Pancreas (tissue), 10 donors: ENCODE measurements at regions not wholly inside any gene's neighbourhood (a gene's known extent, or its start where the extent isn't known, plus 50 kb on each side); places are given as distances from the start of the nearest gene placed in this dataset.

Source experiments
- ATAC-seq, 4 donors: fragments of 200-7000 bp; cut with Tn5 transposase; one replicate each; pipeline versions ENCODE4 v1.8.0 to v1.9.1; 2020; ENCODE audit warnings: mild to moderate bottlenecking in 4 of 4, moderate library complexity in 4 of 4
- DNase-seq, 6 donors: peaks; one replicate each; pipeline ENCODE4 v3.0.0-alpha.2; 2020
- FAIRE-seq: peaks from 2 replicates; lab custom pipeline; 2012; peaks lifted over from hg19 to GRCh38; lab: Jason Lieb, UNC
- H3K27ac ChIP-seq, 4 donors: fragments of 200-600 bp; sonication (generic); 1 replicate in 3 of 4; 2 replicates in 1 of 4; pipeline versions ENCODE4 v1.5.0 to v1.8.0; 2020
- H3K27me3 ChIP-seq, 4 donors: fragments of 200-600 bp; one replicate each; pipeline ENCODE4 v1.8.0; 2021
- H3K36me3 ChIP-seq, 3 donors: fragments of 200-600 bp; sonication (generic) in 1 of 3; one replicate each; pipeline versions ENCODE4 v1.5.0 to v1.8.0; 2020 to 2021
- H3K4me1 ChIP-seq, 3 donors: fragments of 200-600 bp; one replicate each; pipeline ENCODE4 v1.8.0; 2021
- H3K4me3 ChIP-seq, 4 donors: fragments of 200-600 bp; sonication (generic) in 2 of 4; one replicate each; pipeline versions ENCODE4 v1.5.0 to v1.8.0; 2020 to 2021
- H3K9me3 ChIP-seq, 4 donors: fragments of 200-600 bp; one replicate each; pipeline ENCODE4 v1.8.0; 2021
- CTCF ChIP-seq, 4 donors: fragments of 200-600 bp; sonication (generic) in 3 of 4; IDR thresholded peaks; one replicate each; pipeline versions ENCODE4 v1.5.0 to v1.8.0; 2021; ENCODE audit warnings: antibody characterized with exemption in 4 of 4
- WGBS, 2 donors: extraction: QIAGEN DNeasy Blood & Tissue Kit; methylation state at CpG; one replicate each; pipeline ENCODE4 v1.1.7; 2013; 5-methylcytosine and 5-hydroxymethylcytosine counted together
- intact Hi-C, 3 donors: fragments of 100-400 bp; cut with DNase I; formaldehyde crosslinking; loops; one replicate each; pipeline versions ENCODE4 v1.11.1 to v1.14.2; 2022
- donor health status: healthy with polysubstance abuse.
- donor health status: DM: no; HTN: no; CAD: no; lungs with moderate emphysema.
- donor health status: DM: no; HTN: no; CAD: no.
- donor health status: control.
- donor health status: control.
- donor health status: Bipolar disorder and iron deficiency.
- donor health status: DM: yes; HTN: yes; CAD: no.
- donor health status: DM: no; HTN: no; CAD: no.
- donor health status: DM: no; HTN: no; CAD: no.
- donor health status: DM: yes; HTN: yes; CAD: no.

GRCh38 chr6:54020334-54020733 lies 90.9 kb upstream of the MLIP start:
- Histone ChIP-seq H3K9me3 (no peaks in the 10 kb centered on the region), H3K4me3 (no peak overlapping the region), H3K36me3 (no peaks in the 10 kb centered on the region), H3K4me1 (no peaks in the 10 kb centered on the region), H3K27ac (no peak overlapping the region), H3K27me3 (no peaks in the 10 kb centered on the region)
- whole genome bisulfite sequencing, 2 donors, result 73 to 77% methylated on average over 3 of the region's 3 CpGs
- intact Hi-C loops, result no loop called here
- DNase-seq, result no peak
- TF ChIP-seq CTCF (IDR thresholded peaks at IDR 0.05), result no peak
- no peak for FAIRE-seq
- no peak for ATAC-seq

GRCh38 chr6:54026652-54027400 lies 84.4 kb upstream of the MLIP start:
- H3K4me3 ChIP-seq, result no peak overlapping the region
- no peaks in the 10 kb centered on the region for H3K4me1 ChIP-seq
- no peak overlapping the region for H3K27ac ChIP-seq
- no peak for FAIRE-seq
- intact Hi-C loops, result no loop called here
- TF ChIP-seq CTCF (IDR thresholded peaks at IDR 0.05), result no peak
- DNase-seq, result no peak
- no peaks in the 10 kb centered on the region for H3K36me3 ChIP-seq
- H3K27me3 ChIP-seq, result no peaks in the 10 kb centered on the region
- ATAC-seq, result no peak
- no peaks in the 10 kb centered on the region for H3K9me3 ChIP-seq

GRCh38 chr6:54028170-54028569 lies 83.1 kb upstream of the MLIP start:
- Histone ChIP-seq H3K4me1 (no peaks in the 10 kb centered on the region), H3K36me3 (no peaks in the 10 kb centered on the region), H3K27me3 (no peaks in the 10 kb centered on the region), H3K9me3 (no peaks in the 10 kb centered on the region), H3K4me3 (no peak overlapping the region), H3K27ac (no peak overlapping the region)
- WGBS, 2 donors, result 73 to 80% methylated on average over 3 of the region's 3 CpGs
- no peak for DNase-seq
- no peak for FAIRE-seq
- intact Hi-C loops, result no loop called here
- ATAC-seq, result no peak
- TF ChIP-seq CTCF (IDR thresholded peaks at IDR 0.05), result no peak

- 76% methylated on average over 3 of the region's 3 CpGs for WGBS, 2 donors
These were observed 82.1 kb upstream of the MLIP start for GRCh38 chr6:54029187-54029586.

More at GRCh38 chr6:54029187-54029586, 82.1 kb upstream of the MLIP start:
- no peaks in the 10 kb centered on the region for H3K27me3 ChIP-seq
- no peak for ATAC-seq
- intact Hi-C loops, result no loop called here
- no peak for DNase-seq
- no peaks in the 10 kb centered on the region for H3K4me1 ChIP-seq
- no peak overlapping the region for H3K4me3 ChIP-seq
- TF ChIP-seq CTCF (IDR thresholded peaks at IDR 0.05), result no peak
- FAIRE-seq, result no peak
- no peaks in the 10 kb centered on the region for H3K9me3 ChIP-seq
- no peaks in the 10 kb centered on the region for H3K36me3 ChIP-seq
- H3K27ac ChIP-seq, result no peak overlapping the region
